GM18907 (cell line): ENCODE measurements at regions not wholly inside any gene's neighbourhood (a gene's known extent, or its start where the extent isn't known, plus 50 kb on each side); places are given as distances from the start of the nearest gene placed in this dataset.
A peak's percentile ranks its signal among the peaks of the same experiment; 100 is the strongest.

ENCODE experiments used
- ATAC-seq: cut with Tn5 transposase; IDR thresholded peaks from one replicate; pipeline ENCODE4 v1.9.1; 2021; ENCODE audit warnings: mild to moderate bottlenecking, moderate library complexity; ENCODE audit not compliant: unreplicated experiment

DNA sequence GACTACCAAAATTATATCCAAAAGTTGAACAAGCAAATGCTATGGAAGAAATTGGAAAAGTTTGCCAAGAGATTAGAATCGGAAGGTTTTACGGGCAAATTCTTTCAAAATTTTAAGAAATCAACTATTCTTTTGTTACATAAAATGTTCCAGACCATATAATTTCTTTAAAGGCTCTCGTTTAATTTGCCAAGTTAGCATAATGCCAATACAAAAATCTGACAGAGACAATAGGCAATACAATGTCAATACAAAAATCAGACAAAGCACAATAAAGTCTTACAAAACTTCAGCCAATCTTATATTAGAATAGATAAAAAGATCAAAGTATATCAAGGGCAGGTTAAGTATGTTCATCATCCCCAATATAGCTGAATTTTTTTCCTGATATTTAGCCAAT is 224.2 kb downstream of the BCL11A start:
- no peak for ATAC-seq

DNA sequence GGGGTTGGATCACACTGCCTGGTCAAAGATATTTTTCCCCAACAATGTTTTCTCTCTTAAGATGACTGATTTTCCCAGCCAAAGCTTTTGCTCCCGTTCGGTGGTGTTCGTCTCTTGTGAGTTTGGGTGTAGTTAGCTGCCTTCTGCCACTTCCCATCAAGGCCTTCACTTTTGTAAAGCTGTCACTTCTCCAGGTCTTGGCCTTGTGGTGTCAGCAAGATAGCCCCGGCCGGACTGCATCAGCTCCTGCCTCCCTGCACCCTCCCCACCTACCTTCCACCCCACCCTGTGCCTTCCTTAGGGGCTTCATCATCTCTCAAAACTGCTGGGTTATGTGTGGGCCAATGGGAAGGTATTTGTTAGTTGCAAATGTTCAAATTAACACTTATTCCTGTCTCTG is 228.9 kb downstream of the BCL11A start:
- no peak for ATAC-seq

DNA sequence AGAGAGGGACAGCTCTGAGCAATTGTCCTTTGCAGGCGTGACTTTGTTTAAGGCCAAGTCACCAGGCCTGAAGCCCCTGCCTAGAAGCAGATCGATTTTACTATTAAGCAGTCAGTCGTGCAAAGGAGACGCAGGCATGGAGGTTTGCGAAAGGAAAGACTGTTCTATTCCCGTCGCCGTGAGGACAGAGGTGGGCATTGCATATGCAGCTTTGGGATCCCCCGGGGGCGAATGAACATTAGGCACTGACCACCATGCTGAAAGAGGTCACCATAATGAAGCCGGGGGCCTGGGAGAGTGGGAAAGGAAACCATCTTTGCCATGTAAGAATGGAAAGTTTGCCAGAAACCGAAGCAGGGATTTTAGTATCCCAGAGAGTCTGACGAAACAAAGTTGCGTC is 231.6 kb downstream of the BCL11A start:
- ATAC-seq = no peak

DNA sequence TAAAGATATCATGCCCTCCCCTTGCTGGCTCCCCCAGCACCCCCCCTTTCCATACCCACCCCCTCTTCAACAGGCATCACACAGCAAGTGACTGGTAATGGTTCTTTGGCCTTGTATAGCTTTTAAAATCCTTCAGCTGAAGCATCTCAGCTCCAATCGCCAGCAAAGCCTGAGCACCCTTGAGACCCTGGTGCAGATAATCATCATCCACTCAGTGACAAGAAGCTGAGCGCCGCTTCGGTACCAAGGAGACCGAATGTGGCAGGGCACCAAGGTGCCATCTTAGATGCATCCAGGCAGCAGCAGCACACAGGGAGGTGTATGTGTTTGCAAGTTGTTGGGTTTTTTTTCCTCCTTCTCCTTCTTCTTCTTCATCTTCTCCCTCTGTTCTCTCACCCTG is 232.7 kb downstream of the BCL11A start:
- ATAC-seq = no peak

DNA sequence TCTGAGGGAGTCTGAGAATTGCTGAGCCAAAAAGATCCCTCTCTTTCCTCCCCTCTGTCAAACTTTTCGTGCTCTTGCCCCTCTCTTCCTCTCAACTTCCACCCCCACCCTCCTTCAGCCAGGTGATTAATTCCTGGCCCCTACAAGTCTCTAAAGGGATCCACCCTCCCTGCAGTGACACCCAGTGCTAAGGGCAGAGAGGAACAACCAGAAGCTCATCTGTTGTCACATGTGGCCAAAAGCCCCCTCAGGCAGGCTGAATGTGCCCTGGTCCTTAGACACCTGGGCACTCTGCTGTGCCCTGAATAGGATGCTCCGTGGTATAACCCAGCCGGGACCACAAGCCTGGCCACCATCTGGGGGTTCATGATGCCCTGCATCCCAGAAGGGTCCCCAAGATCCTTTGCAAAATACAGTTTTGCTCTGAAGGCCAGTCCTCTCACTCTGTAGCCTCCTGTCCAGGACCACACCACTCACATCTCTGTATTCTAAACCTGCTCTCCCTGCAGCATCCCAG is 234.4 kb downstream of the BCL11A start:
- ATAC-seq = no peak

DNA sequence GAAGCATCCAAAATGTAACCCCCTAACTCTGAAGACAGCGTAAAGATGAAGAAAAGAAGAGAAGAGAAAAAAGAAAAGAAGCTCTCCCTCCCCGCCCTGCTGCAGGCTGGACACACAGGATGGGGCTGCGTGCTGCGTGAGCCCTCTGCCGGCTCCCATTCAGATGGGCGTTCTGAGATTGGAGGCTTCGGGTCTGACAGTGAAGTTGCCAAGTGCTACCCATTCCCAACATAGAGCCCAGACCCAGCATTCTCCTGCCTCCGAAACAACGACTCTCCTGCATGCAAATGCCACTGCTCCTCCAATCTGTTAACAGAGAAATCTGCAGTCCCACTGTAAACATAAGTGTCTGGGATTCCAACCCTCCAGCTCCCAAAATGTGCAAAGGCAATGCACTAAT is 234.9 kb downstream of the BCL11A start:
- no peak for ATAC-seq

DNA sequence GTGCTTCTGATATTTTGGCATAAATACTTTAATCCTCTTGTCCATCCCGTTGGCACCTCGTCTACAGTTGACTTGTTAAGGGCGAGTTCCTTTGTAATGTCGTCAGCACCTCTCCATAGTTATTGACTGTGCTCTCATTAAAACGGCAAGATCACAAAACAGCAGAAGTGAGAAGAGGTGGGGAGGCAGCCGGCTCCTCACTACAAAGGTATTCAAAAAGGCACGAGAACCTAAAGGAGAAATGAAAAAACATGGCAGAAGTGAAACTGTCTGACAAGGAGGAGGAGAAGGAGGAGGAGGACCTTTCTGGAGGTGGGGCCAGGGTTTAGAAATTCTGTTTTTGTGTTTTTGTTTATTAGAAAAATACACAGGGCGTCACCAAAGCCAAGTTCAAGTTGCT is 235.6 kb downstream of the BCL11A start:
- ATAC-seq = peak; percentile 79

DNA sequence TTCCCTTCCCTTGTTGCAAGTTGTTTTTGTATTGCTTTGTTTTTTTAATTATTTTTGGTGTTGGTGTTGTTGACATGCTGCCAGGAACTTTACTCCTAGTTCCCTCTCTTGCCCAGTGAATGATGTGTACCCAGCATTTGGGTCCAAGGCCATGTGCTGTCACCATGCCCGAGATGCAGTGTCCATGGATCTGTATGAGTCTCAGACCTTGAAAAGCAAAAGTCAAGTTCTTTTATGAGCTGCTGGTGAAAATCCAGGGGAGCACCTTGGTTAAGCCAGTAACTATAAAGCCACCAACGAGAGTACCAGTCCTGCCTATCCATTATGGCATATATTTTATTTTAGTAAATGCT is 236.4 kb downstream of the BCL11A start:
- ATAC-seq = no peak

DNA sequence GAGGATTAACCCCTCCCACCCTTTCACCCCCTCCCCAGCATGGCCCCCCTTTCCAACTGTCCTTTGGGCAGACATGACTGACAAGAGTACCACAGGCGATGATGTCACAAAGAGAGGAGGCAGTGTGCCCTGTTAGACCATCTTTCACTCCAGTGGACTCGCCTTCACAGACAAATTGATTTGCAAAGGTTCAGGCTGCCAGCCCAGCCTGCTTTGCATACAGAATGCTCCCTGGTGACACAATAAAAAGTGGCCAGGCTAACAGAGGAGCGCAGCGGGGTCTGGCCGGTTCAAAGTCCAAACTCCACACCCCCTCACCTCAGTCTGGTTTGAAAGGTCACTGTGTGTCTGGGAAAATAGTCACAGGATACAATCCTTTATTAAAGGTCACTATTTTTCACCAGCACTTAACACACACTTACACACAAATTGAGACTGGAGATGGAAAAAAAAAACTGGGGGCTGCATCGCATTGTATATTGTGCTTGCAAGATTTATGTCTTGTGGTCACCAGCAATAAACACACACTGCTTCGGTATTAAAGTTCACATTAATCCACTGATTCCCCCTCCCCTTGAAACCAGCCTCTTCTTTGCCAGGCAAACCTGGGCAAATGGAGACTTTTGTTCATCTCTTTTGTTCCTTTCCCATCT is 236.9 kb downstream of the BCL11A start:
- ATAC-seq = no peak

DNA sequence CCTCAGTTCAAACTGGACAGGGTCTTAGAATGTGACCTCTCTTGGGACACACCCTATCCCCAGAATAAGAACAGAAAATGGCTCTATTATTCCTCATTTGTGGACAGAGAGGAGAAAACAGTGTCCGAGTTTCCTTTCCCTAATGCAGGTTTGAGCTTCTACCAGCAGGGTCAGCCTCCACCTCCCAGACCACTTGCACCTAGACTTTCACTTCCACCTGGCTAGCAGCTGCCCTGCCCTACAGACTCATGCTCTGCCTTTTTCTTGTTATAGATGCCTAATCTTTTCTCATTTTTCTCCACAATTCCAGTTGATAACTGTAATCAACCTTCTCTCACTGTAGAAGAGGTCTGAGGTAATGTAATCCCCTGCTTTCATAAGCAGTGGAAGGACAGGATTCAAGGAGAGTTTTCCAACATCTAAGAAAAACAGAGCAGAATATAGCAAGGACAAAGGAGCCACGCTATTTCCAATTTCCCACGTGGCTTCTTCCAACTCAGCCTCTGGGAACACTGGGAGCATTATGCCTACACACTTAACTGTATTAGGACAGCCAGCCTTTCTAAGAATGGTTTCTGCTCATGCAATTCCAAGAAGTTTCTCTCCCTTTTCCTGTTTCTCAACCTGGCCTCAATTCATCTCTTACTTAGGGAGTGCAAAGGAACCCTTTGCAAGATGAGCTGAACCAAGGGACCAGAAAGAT is 239.8 kb downstream of the BCL11A start:
- peak; percentile 38 for ATAC-seq

DNA sequence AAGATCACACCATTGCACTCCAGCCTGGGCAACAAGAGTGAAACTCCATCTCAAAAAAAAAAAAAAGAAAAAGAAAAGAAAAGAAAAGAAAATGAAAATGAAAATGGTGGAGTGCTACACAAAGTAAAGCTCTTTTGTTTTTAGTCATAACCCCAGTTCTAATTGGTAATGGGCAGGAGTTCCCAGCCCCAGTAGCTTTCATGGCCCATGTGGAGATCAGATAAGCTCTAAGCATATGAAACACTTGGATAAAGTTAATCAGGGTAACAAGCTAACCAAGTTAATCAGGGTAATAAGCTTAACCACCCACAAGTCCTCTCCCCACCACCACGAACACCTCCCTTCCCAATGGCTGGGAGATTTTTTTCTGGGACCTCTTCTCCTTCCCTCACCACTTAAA is 240.8 kb downstream of the BCL11A start:
- ATAC-seq = peak; percentile 75

DNA sequence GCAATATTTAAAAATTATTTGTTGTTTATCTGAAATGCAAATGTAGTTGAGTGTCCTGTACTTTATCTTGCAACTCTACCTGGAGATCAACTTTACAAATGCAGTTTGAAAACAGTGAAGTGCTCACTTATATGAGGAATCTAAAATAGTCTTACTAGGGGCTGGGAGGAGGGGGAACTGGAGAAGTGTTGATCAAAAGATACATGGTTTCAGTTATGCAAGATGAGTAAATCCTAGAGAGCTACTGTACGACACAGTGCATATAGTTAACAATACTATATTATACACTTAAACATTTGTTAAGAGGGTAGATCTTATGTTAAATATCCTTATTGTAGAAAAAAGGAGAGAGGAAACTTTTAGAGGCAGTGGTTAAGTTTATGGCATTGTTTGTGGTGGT is 241.9 kb downstream of the BCL11A start:
- peak; percentile 56 for ATAC-seq

DNA sequence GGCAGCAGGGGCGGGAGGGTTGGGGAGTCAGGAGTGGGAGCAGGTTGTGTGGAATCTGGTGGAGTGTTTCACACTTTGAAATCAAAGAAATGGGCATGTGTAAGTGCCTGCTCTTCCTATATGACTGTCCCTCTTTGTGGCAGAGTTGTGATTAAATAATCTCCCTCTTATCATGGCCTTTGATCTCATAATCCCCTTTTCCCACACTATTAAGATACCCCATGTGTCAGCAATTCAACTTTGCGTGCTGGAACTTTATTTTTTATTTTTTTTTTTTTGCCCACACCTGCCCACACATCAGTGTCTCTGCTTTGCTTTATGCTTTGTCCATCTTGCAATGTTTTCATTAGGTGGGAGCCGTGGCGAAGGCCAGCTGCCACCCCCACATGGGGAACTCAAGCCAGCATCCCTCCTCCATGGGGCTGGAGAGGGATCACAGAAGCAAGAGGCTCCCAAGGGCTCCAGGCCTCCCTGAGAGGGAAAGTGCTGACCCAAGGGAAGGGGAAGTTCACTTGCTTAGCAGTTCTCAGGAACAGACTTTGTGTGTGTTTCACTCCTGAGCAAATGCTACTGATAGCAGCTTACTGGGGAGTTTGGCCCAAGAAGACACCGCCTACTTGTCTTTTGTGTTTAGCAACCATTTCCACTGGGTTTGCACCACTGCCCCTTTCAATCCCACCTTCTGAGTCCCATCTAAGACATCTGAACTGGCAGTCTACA is 243.4 kb downstream of the BCL11A start:
- no peak for ATAC-seq

DNA sequence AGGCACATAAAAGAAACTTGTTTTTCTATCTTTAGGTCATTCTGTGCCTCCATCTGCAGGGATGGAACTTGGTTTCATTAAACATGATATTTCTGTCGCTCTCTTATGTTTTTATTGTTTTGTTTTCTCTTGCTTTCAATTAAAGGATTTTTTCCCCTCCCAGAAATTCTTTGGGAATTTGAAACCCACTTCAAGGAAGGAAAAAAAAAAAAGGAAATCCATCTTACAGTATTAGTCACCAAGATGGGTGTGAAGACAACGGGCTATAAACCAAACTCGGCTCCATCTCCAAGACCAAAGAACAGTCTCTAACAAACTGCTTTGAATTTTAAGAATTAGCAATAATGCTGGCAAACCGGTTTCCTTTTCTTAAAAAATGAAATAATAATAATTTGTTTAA is 244.1 kb downstream of the BCL11A start:
- no peak for ATAC-seq

DNA sequence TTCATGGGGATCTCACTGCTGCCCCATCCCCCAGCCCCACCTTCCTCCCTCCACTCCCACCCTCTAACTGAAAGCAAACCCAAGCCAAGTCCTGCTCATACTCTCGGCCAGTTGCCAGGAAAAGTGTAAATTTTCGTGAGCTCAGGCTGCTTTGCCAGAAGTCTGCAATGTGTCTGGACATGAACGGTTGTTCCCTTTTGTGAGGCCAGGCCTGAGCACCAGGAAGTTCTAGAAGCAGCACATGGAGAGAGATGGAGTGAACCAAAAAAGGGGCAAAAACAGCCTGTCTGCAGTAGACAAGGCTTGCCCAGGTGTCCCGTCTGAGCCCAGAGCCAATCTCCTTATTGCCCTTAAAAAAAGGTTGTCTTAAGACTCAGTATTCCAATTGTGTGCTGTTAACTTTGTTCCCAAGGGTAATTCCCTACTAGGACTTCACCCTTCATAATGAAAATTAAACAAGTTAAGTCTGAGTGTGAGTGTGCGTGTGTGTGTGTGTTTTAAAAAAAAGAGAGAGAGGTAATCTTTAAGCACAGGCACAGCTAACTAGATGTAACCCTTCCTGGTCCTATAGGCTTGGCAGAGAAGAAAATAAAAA is 247.1 kb downstream of the BCL11A start:
- ATAC-seq = no peak

DNA sequence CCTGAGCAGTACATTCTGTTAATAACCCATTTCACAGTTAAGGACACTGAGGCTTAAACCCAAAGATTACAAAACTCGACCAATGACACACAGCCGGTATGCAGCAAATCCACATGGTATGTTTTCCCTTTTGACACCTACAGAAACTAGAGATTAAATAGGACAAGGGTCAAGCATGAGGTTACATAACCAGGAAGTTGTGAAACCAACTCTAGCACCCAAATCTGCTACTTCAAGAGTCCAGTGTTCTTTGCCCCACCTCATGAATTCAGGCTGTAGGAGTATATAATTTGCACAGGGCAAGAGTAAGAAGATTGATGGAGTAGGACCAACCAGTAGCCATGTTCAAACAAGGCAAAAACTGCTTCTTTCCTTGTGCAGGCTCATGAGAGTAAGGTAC is 249.8 kb downstream of the BCL11A start:
- no peak for ATAC-seq

DNA sequence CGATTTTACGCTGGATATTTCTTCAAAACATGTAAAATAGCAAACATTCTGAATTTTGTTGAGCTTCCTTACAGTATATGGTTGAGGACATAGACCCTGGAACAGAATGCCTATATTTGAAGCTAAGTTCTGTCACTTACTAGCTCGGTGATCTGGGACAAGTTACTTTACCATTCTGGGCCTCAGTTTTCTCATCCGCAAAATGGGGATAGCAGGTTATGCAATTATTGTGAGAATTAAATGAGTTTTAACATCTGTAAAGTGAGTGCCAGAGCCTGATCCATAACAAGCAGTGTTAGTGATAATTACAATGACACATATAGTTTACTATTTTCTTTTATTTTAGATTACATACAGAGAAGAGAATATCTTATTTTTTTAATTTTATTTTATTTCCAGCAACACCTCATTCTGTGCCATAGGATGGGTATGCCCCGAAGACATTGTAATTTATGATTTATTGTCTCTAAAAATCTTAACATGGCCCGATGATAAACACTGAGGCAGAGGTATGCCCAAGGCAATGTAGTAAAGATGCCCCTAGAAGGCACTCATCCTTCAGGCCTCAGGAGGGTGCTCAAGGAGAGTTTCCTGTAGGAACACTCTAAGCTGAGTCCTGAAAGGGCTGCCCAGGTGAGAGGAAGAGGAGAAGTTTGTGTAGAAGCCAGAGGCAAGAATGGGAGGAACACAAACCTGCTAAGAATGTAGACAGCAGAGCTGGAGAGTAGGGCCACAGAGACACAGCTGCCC is 250.9 kb downstream of the BCL11A start:
- ATAC-seq = no peak

DNA sequence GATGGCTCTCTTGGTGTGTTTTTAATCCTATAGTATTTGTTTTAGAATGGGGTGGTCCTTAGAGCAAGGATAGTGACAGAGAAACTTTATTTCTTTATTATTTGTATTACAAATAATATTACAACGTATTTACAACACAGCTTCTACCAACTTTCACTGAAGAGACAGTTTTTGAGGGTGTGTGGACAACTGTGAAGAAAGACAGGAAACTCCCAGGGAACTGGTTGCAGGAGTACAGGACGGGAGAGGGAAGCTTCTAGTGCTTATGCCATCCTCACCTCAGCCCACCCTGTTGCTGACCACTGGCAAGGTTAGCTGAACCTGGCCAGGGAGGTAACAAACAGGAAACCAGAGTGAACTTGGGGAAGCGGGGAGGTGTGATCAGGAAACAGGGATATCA is 251.7 kb downstream of the BCL11A start:
- no peak for ATAC-seq

DNA sequence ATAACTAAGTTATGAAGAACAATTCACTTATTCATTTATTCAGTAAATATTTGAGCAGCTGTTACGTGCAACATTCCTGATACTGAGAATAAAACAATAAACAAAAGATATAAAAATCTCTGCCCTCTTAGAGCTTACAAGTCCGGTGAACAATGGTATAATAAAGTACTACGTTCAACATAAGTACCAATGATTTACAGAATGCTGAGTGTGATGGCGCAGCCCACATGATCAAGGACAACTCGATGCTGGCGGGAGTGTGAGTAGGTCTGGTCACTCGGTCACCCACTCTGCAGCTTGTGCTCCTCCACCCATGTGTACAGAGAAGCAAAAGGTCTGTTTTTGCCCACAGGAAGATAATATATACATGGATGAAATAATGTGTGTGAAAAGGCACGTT is 254.3 kb downstream of the BCL11A start:
- ATAC-seq = no peak

DNA sequence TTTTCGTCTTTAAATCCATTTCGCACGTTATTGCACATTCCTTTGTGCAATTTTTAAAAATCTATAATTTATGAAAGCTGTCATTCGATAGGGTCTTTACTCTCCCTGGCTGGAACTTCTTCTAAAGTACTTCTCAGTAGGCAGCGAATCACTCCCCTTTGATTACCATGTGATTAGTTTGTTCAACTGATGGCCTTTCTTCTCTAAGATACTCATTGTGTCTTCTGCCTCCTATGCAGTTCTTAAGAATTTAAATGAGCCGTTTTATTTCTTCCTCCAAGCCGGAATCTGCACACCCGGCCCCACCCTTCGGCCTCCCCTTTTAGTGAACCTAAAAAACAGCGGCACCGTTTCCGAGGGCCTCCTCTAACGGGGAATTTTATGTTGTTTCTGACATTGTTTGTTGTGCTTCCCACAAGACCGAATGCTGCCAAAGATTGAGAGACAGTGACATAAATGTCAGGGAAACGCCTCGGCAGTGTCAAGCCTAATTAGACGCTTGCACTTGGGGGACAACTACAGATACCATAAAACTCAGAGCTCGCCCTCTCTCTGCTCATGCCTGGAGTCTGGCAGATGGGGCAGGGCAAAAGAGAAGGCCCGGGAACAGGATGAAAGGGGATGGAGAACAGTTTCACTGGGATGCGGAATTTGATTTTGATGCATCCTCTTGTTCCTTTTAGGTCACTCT is 255.3 kb downstream of the BCL11A start:
- ATAC-seq = no peak
